ENCODE measurements at regions not wholly inside any gene's neighbourhood (a gene's known extent, or its start where the extent isn't known, plus 50 kb on each side); places are given as distances from the start of the nearest gene placed in this dataset.

GRCh38 chr13:21966014-21966413, 295.1 kb downstream of the FGF9 start:
- TF ChIP-seq POLR2A (IDR thresholded peaks at IDR 0.05): no peak
- TF ChIP-seq CTCF (IDR thresholded peaks at IDR 0.05): no peak
- no peak overlapping the region for H3K4me3 ChIP-seq (ENCODE audit: low read depth, poor library complexity, severe bottlenecking)
- intact Hi-C loops (cut with DNase I; ENCODE audit: low total_unique reads): no loop called here
- WGBS, 2 donors: 80 to 86% methylated on average over 4 of the region's 4 CpGs
- no peak for DNase-seq (ENCODE audit: low spot score in 2 of 2)

- no peak overlapping the region for H3K4me3 ChIP-seq (ENCODE audit: low read depth, poor library complexity, severe bottlenecking)
- WGBS, 2 donors: 45 to 80% methylated on average over 1 of the region's 1 CpG
Observed at GRCh38 chr13:21967871-21968270, 297.0 kb downstream of the FGF9 start.

GRCh38 chr13:21970172-21970571, 299.3 kb downstream of the FGF9 start:
- no peak overlapping the region for H3K4me3 ChIP-seq (ENCODE audit: low read depth, poor library complexity, severe bottlenecking)
- intact Hi-C loops (cut with DNase I; ENCODE audit: low total_unique reads): no loop called here
- TF ChIP-seq CTCF (IDR thresholded peaks at IDR 0.05) (no peak), POLR2A (IDR thresholded peaks at IDR 0.05) (no peak)
- 49 to 80% methylated on average over 7 of the region's 7 CpGs for WGBS, 2 donors
- no peak for DNase-seq (ENCODE audit: low spot score in 2 of 2)

More at GRCh38 chr13:21967871-21968270, 297.0 kb downstream of the FGF9 start:
- DNase-seq (ENCODE audit: low spot score in 2 of 2): no peak
- intact Hi-C loops (cut with DNase I; ENCODE audit: low total_unique reads): no loop called here
- TF ChIP-seq CTCF (IDR thresholded peaks at IDR 0.05) (no peak), POLR2A (IDR thresholded peaks at IDR 0.05) (no peak)

- TF ChIP-seq POLR2A (IDR thresholded peaks at IDR 0.05): no peak
- no peak for DNase-seq (ENCODE audit: low spot score in 2 of 2)
- H3K4me3 ChIP-seq (ENCODE audit: low read depth, poor library complexity, severe bottlenecking): no peak overlapping the region
- 86 to 94% methylated on average over 4 of the region's 4 CpGs for WGBS, 2 donors
- intact Hi-C loops (cut with DNase I; ENCODE audit: low total_unique reads): no loop called here
Observed at GRCh38 chr13:21970918-21971317, 300.0 kb downstream of the FGF9 start.

GRCh38 chr13:21971662-21972621, 301.1 kb downstream of the FGF9 start:
- intact Hi-C loops (cut with DNase I; ENCODE audit: low total_unique reads): no loop called here
- TF ChIP-seq CTCF (IDR thresholded peaks at IDR 0.05): no peak
- TF ChIP-seq POLR2A (IDR thresholded peaks at IDR 0.05): no peak
- DNase-seq (ENCODE audit: low spot score in 2 of 2): no peak
- 61 to 63% methylated on average over 7 of the region's 7 CpGs for WGBS, 2 donors
- no peak overlapping the region for H3K4me3 ChIP-seq (ENCODE audit: low read depth, poor library complexity, severe bottlenecking)

- no peak overlapping the region for H3K4me3 ChIP-seq (ENCODE audit: low read depth, poor library complexity, severe bottlenecking)
- intact Hi-C loops (cut with DNase I; ENCODE audit: low total_unique reads): no loop called here
- 90 to 91% methylated on average over 19 of the region's 19 CpGs for WGBS, 2 donors
- TF ChIP-seq CTCF (IDR thresholded peaks at IDR 0.05): no peak
- no peak for TF ChIP-seq POLR2A (IDR thresholded peaks at IDR 0.05)
- no peak for DNase-seq (ENCODE audit: low spot score in 2 of 2)
Observed at GRCh38 chr13:21973437-21974125, 302.7 kb downstream of the FGF9 start.

Measured in lower leg skin (tissue), 4 donors.